ENCODE measurements at regions not wholly inside any gene's neighbourhood (a gene's known extent, or its start where the extent isn't known, plus 50 kb on each side); places are given as distances from the start of the nearest gene placed in this dataset.

GRCh38 chrX:33686105-33686504 lies 446.0 kb downstream of the FAM47A start:
- H3K4me1 ChIP-seq (ENCODE audit: control insufficient read depth, insufficient read depth, low read length) = no peaks in the 10 kb centered on the region
- ChIA-PET RAD21 (ENCODE audit: unreplicated experiment) (no interaction called here), POLR2A (no interaction called here), SMC1A (ENCODE audit: uncharacterized antibody, unreplicated experiment) (no interaction called here), CTCF (no interaction called here)
- H2AFZ ChIP-seq (ENCODE audit: control insufficient read depth, low read depth, low read length) = no peak overlapping the region
- BruUV-seq (replicated peaks) = no TSS peak
- no peaks in the 10 kb centered on the region for H3K27me3 ChIP-seq (replicated peaks in 1 of 2; ENCODE audit: control insufficient read depth in 2 of 2, insufficient read depth in 2 of 2, low read length in 1 of 2)
- ATAC-seq (no peak), DNase-seq (ENCODE audit: low read depth, low spot score) (no peak), FAIRE-seq (no peak)
- no peak overlapping the region for H3K9ac ChIP-seq (ENCODE audit: control insufficient read depth, insufficient read depth, low read length)
- no peak overlapping the region for H3K4me2 ChIP-seq (ENCODE audit: control insufficient read depth, insufficient read depth)
- in situ Hi-C loops (cut with MboI) = no loop called here
- H3K27ac ChIP-seq (ENCODE audit: control insufficient read depth, insufficient read depth) = no peak overlapping the region
- H3K4me3 ChIP-seq = no peak overlapping the region
- no peaks in the 10 kb centered on the region for H3K79me2 ChIP-seq (ENCODE audit: control insufficient read depth, insufficient read depth, low read length)
- TF ChIP-seq ATF7 (IDR thresholded peaks at IDR 0.05; ENCODE audit: low read depth) = peak; percentile 47
- no peak for TF ChIP-seq IRF5 (IDR thresholded peaks at IDR 0.05; ENCODE audit: borderline replicate concordance)
- intact Hi-C loops (cut with micrococcal nuclease; ENCODE audit: unreplicated experiment) = no loop called here
- no peaks in the 10 kb centered on the region for H3K36me3 ChIP-seq (ENCODE audit: control insufficient read depth in 2 of 2, insufficient read depth in 2 of 2, low read length in 1 of 2)
- 0% methylated on average over 1 of the region's 1 CpG for WGBS (ENCODE audit: insufficient coverage, insufficient replicate concordance, low lambda C conversion rate, missing lambda C conversion rate)
- no peaks in the 10 kb centered on the region for H3K9me3 ChIP-seq (replicated peaks; ENCODE audit: control insufficient read depth, insufficient read depth, low read length)
- H4K20me1 ChIP-seq (ENCODE audit: control insufficient read depth, insufficient read depth) = no peaks in the 10 kb centered on the region
